ENCODE measurements at regions not wholly inside any gene's neighbourhood (a gene's known extent, or its start where the extent isn't known, plus 50 kb on each side); places are given as distances from the start of the nearest gene placed in this dataset.

DNA sequence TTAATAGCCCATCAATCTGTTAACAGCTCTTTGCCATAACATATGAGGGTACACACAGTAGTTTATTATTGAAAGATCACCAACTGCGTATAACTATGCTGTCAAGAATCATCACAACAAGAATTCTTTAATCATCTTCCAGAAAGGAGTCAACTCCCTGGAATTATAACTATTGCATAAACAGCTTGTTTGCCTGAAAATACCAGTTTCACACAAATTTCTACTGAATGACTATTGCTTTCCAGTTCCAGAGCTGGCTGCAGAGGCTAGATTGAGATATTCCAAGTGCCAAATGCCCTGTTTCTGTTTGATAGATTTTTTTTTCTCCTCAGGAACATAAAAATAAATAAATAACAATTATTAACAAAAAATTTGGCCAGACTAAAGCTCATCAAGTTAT is 444.7 kb downstream of the TLE1 start:
- no peak for DNase-seq

DNA sequence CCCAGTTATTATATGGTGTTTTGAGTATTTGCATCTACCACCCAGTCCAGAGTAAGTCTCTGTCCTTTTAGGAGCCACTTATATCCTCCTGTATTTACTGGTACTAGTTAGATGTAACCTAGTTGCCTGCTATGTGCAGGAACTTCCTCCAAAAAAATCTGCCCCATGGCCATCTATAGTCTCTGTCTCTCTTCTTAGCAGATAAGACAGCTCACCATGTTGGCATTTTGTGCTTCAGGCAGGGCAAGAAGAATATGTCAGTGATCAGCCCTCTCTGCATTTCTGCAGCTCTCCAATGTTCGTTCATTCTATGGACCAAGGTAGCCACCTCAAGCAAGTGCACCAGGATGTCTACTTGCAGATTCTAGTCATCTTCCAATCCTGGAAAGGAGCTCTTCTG is 446.5 kb downstream of the TLE1 start:
- DNase-seq = no peak

DNA sequence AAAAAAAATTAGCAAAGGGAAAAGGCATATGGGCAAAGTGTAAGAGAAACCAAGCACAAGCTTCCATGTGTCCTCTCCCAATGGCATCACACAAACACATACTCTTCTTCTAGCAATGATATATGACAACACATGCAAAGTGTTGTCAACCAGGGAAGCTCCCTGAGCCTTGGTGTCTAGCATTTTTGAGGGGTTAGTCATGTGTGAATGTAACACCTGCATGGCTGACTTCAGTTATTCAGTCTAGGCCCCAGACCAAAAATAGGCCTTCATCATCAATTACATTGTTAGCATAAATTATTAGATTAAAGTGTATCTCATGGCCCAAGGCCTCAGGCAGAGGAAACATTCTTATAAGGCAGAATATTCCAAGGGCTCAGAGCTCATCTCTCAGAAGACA is 450.0 kb downstream of the TLE1 start:
- DNase-seq = no peak

DNA sequence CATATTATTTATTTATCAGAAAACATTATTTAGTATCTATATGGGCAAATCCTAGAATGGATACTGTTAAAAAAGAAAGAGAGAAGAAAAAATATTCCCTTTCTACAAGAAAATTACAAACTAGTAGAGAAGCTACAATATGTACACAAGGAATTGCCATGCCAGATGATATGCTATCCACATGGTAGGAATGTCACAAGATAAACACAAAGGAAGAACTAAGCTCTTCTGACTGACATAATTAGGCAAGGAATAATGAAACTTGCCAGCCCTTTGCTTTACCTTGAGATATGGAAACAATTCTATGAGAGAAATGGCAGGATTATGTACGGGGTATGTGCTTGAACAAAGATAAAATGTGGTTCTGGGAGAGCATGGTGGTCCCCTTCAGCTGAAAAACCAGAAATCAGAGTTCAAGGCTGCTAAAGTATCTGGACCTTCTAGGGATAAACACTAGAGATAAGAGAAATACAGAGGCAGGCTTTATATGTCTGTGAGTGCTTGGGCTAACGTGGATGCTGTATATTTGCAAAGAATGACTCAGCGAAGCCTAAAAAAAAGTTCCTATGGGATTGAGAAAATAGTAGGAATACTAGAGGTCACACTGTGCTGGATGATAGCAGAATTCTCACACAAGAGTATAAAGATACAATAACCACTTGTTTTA is 451.6 kb downstream of the TLE1 start:
- no peak for DNase-seq

DNA sequence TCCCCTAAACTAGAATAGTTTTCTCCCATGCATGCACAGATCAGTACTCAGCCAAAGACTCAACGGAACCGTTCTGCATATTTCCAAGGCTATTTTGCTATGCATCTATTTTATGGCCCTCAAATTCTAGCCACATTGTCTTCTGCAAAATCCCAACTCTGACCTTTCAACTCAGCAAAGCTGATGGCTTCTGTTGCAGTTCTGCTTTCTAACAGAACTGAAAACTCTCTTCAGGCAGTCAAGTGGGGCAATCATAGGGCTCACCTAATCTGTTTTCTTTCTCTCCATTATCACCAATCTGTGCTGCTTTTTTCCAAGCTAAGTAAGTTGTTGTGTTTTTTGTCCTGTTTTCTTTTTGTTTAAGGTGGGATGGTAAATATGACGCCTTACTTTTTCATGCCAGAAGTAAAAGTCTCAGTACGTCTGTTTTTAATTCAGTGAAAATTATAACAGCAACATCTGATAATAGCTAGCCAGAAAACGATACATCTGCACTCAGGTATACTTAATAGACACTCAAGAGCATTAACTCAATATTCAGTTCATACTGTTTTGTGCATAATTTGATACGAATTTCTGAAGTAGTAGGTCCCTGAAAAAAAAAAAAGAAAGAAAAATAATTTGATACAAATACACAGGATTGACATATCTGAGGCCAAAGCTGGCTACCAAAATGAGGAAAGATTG is 454.3 kb downstream of the TLE1 start:
- DNase-seq = no peak

DNA sequence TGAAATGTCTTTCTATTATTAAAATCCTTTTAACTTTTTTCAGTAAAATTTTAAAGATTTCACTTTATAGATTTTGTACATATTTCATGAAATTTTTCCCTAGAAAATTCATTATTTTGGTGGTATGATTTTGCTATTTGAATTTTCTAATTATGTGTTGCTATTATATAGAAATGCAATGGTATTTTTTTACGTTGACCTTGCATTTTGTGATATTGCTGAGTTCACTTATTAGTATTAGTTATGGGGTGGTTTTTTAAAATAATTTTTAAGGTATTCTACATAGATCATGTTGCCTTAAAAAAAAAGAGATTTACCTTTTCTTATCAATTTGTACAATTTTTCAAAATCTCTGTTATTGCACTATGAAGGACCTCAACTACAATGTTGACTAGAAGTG is 458.3 kb downstream of the TLE1 start:
- no peak for DNase-seq

DNA sequence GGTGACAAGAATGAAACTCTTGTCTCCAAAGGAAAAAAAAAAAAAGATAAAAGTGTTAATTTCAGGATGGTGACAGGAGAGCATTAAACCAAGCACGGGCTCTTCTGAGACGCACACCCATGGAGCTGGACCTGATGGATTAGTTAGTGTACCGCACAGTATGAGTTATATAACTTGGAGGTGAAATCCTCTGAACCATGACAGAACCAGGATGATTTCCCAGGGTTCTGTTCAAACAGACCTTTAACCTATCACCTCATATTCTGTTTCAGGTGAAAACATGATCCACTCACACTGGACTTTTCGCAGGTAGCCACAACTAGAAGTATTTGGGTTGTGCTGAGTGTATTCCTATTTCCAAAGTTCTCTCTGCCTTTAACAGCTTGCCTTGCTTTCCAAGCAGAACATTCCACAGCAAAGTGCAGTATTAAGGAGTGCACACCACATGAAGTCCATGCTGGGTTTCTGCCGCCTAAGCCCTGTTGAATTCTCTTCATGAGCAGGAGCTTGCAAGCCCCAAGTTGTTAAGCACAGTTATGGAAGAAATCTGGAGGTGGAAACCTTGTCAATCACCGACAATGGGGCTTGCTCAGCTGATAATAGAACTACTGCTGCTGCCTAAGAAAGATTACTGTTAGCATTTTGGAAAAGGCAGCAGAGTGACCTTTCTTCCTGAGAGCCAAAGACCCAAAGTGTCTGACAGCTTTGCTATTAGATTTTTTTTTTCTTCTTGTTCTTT is 461.7 kb downstream of the TLE1 start:
- DNase-seq = no peak

DNA sequence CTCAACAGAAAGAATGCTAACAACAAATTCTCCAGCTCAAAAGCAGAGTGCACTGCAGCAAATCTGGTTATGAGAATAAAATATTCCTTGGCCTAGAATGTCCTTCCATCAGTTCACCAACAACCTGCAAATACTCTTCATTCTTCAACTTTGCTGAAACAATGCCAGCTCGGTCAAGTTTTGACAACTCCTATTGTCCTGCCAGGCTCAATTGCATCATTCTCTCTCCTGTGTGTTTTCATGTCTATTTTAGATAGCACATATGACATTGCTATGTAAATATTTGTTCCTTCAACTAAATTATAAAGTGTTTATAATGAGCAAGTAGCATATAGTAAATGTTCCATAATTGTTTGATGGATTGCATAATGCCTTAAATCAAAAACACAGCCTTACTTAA is 463.8 kb downstream of the TLE1 start:
- no peak for DNase-seq

DNA sequence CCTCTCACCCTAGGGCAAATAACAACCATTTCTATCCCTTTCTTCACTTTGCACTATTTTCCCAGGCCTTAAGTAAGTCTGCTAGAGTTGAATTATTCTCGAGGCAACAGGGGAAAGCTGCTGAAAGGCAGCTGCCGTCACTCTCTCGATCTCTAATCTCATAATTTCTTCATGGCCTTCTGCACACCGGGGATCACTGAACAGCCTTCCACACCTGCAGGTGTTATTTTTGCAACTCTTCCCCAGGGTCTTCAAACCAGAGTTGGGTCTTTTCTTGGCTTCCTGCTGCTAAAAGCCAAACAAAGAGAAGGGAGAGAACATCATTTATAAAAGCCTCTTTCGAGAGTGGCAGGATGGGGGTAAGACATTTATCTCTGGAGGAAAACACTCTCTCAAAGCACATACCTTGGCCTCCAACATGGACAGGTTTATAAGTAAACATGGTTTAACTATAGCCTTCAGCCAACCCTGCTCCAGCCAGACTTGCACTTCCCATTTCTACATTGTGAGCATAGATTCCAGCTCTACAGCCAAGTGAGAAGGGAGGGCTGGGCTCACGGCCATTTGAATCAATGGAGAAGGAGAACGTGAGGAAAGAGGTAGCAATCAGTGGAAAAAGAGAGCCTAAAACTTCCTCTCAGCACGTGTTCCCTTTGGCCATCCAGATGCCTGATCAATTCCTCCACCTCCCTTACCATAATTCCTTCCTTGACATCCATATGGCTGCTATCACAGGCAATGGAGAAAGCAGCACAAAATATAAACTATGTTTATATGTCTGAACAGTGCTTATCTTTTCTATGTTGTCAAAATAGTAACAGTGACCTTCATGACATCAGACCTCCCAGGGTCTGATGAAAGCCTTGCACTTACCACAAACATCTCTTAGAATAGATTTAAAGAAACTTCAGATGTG is 464.9 kb downstream of the TLE1 start:
- DNase-seq = no peak

DNA sequence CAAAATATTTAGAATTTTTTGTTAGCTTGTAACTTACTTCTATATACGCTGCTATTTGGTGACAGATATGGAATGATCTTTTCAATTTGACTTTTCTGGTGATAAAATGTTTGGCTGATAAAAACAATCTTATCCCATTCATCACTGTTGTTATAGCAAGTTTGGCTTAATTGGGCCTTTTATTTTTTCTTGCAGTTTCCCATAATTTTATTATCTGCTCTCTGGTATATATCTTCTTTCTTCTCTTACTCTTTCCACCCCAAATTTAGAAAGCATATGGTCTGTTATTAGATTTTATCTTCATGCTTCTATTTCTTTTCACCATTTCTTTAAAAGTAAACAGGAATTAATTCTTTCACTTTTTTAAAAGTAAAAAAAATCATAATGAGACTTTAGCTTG is 474.4 kb downstream of the TLE1 start:
- DNase-seq = no peak

DNA sequence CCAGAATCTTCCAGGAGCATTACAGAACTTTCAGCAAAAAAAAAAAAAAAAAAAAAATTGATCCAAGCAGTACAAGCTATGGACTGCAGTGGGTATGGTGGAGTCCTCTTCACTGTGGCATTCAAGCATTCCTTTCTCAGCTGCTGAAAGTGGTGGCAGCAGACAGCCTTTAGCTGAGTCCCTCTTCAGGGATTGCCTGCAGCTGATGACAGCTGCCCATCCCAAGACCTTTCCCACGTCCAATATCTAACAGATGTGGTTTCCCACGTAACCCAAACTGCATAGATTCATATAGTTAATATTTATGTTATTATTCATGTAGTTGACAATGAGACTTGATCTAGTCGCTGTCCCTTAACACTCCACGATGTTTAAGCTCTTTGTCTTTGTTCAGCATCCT is 475.9 kb downstream of the TLE1 start:
- DNase-seq = no peak

DNA sequence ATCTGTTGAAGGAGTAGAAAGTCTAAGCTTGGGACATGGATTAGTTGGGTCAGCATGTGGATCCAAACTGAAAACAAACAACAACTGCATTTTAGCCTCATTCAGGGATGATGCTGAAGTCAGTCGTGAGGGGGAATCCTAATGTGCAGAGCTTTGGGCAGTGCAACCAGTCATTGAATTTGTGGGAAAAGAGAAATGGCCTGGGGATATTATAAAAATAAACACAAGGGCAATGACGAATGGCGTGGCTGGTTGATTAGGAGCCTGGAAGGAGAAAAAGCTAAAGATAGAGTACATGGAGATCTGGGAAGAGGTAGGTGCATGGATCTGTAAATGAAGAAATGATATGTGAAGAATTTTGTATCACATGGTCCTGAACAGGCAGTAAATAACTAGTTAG is 477.6 kb downstream of the TLE1 start:
- no peak for DNase-seq

DNA sequence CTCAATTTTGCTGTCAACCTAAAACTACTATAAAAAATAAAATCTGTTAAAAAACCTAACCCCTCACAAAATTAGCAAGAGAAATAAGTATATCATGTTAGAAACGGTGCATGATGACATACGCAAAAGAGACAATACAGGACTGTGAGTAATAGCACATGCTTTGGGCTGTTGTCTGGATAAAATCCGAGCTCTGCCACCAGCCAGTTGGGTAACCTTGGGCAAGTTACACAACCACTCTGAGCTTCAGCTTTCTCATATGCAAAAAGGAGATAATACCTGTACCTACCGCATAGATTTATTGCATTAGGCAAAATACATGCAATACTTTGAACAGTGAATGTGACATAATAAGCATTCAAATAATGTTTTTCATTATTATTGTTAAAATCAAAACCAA is 481.7 kb downstream of the TLE1 start:
- DNase-seq = no peak

DNA sequence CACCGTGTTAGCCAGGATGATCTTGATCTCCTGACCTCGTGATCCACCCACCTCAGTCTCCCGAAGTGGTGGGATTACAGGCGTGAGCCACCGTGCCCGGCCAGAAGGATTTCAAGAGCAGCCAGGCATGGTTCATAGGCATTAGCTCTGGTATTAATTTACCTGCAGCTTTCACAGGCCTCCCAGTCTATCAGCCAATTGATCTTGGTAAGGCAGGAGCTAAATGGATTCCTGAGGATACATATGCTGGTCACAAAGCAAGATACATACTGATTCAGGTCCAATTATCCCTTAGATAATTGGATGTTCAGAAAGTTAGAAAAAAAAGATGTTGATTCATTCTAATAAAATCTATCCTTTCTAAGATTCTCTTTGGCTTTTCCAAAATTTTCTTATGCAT is 487.1 kb downstream of the TLE1 start:
- DNase-seq = no peak

DNA sequence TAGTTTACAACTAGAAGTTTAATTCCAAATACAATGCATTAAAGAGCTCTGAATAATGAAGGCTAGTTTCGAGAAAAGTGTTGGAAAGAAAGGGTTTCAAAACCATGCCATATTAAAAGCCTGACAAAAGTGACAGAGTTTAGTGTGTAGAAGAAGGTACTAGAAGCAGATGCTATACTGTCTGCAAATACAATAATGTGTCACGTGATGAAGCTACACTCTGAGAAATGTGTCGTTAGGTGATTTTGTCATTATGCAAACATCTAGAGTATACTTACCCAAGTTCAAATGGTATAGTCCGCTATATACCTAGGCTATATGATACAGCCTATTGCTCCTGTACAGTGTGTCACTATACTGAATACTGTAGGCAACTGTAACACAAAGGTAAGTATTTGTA is 494.1 kb downstream of the TLE1 start:
- no peak for DNase-seq

DNA sequence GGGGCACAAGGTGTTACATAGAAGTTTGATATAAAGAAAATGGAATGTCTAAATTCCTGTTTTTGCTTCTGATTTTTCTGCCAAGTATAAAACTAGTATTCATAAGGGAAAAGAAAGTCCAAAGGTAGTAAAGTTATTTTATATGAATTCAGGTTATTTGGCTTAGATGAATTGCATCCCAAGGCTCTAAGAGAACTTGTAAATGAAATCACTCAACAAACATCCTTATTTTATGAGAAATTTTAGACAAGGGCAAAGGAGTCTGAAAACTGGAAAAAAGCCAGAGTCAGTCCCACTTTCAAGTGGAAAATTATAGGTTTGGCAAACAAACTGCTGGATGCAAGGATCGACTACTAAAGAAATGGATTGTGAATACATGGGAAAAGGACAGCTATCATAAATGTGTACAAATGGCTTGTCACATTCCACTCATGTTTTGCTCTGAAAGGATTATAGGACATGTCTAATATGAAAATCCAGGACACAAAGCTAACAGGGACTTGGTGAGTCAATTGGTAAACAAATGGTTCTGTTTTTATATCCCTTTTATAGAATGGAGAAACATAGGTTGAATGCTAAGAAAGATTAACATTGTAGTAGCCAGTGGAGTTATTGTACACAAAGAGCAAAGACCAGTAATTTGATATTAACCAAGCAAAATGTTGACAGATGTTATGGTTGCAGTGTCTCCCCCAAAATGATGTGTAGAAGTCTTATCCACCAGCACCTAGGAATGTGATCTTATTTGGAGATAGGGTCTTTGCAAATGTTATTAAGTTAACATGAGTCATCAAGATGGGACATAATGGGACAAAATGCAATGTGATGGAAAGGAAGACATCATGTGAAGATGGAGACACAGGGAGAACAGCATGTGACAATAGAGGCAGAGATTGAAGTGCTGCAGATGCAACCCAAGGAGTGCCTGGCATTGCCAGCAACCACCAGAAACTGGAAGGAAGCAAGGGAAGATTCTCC is 495.7 kb downstream of the TLE1 start:
- peak; percentile 18 for DNase-seq

DNA sequence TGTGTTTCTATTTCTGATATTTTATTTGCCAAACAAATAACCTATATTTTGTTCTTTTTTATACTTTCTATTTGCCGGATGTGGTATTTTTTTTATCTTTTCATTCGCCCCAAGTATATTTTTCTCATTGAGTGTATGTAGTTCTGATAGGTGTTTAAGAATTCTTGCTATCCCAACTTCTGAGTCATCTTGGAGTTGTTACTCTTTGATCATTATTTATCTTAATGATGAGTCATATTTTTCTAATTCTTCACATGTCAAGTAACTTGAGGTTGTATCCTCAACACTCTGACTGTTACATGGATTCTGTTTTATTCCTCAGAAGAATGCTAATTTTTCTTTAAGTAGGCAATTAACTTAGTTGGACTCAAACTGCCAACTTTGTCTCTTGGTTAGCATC is 498.1 kb downstream of the TLE1 start:
- DNase-seq = no peak

DNA sequence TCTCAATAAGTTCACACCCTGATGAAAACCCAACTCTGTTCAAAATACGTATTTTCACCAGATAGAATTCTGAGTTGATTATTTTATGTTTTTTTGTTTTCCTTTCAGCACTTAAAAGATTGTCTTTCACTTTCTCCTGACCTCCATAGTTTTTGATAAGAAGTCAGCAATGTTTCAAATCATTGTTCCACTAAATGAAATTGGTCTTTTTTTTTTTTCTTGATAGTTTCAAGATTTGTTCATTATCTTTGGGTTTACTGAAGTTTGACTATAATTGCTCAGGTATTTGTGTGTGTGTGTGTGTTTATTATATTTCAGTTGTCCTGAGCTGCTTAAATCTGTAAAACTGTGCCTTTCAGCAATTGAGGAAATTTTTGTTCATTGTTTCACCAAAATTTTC is 498.7 kb downstream of the TLE1 start:
- no peak for DNase-seq

DNA sequence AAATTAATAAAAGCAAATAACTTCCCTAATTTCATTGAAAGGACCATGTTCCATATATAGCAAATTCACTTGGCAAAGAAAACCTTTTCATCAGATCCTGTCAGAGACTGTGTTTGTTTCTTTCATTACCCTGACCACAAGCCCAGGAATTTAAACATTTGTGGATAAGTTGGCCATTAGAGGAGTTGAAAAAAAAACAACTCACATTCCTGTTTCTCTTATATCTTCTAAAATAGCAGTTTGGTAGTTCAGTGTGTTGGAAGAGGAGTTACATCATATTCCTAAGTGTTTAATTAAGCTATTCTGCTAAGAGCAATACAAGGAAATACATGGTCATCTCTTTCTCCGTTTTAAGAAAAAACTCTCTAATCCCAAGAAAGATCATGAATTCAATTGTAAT is 505.6 kb downstream of the TLE1 start:
- no peak for DNase-seq

DNA sequence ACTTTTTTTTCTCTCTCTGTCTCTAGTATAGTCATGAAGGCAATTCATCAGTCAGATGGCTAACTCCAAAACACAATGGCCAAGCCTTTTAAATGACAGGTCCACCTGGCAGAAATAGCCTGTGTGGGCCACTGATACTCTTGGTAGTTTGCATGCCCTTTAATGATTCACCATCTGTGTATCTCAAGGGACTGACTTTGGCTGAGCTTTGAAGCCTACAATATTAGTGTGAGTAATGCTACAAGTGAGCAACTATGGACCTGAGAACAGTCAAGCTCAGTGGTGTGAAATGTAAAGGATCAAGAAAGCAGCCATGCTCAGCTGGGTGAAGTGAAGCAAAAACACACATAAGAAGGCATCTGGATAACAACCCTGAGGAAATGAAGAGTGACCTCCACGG is 506.9 kb downstream of the TLE1 start:
- DNase-seq = no peak

DNA sequence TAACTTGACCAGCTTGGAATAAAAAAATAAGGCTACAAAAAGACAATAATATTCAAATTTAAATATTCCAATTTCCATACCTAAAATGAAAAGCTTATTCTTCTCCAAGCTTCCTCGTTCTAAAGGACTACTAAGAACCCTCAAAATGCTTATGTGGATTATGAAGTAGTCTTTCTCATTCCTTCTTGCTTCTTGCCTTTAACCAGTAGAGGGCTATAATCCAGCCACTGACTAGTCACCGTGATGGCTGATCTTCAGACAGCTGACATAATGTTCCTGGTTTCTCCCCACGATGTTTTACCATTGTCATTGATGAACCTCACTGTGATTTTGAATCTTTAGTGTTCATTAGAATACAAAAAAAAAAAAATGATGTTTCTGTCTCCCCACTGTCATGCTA is 515.3 kb downstream of the TLE1 start:
- no peak for DNase-seq

DNA sequence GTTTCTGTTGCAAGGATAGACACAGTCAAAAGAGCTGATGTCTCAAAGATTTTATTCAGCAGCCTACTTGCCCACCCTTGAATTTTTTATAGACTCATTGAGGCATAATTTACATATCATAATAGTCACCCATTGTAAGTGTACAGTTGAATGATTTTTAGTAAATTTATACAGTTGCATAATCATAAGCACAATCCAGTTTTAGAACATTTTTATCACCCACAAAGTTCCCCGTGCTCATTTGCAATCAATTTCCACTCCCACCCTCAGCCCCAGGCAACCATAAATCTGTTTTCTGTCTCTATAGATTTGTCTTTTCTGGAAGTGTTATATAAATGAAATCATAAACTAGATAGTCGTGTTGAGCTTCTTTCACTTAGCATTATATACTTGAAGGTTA is 517.7 kb downstream of the TLE1 start:
- DNase-seq = no peak

Measured in NCI-H748 treated with DMSO at 0.1 percent for 48 hours (cell line).